NCI-H774 (cell line): ENCODE measurements at regions not wholly inside any gene's neighbourhood (a gene's known extent, or its start where the extent isn't known, plus 50 kb on each side); places are given as distances from the start of the nearest gene placed in this dataset.
"Not testable (repeated sequence)": the region's sequence is repeated elsewhere in the genome, so short reads cannot be mapped to it uniquely, and the experiment has no call there.

Experiments
- DNase-seq: peaks from one replicate; lab custom pipeline; 2025; lab: John Stamatoyannopoulos, UW

GRCh38 chr4:124993838-124994237 is 281.3 kb upstream of the ANKRD50 start:
- no peak for DNase-seq

DNA sequence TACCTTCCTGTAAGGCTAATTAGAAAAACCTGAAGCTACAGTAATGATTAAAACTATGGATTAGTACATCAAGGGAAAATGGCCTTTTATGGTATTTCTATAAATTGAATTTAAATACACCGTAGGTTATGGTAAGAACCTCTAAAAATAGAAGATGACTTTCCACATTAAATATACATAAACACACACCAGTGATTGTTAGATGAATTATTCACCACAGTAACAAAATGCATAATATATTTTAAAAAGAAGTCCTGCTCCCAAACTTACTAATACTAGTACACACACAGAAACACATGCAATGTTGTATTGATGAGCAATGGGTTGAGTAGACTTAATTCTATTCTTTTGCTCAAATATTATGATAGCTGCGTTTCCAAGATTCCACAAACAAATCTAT is 277.9 kb upstream of the ANKRD50 start:
- DNase-seq: no peak

DNA sequence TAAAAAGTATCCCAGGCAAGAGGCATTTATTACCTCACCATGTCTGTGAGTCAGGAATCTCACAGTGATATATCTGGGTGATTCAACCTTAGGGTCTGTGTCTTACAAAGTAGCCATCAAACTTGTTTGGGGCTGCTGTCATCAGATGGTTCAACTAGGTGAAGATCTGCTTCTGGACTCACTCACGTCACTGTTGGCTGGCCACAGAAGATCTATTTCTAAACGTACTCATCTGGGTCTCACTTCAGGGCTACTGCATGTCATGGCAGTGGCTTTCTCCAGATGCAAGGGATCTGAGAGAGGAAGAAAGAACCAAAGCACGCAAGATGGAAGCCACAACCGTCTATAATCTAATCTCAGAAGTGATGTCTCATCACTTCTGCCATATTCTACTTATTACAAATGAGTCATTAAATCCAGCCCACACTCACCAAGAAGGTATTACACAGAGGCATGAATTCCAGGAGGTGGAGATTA is 267.8 kb upstream of the ANKRD50 start:
- DNase-seq: no peak

DNA sequence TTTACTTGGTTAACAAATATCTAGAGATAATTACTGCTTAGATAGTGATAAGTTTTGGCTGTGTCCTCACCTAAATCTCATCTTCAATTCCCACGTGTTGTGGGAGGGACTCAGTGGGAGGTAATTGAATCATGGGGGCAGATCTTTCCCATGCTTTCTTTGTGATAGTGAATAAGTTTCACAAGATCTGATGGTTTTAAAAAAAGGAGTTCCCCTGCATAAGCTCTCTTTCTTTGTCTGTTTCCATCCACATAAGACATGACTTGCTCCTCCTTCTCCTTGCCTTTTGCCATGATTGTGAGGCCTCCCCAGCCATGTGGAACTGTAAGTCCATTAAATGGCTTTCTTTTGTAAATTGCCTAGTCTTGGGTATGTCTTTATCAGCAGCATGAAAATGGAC is 266.0 kb upstream of the ANKRD50 start:
- not testable (repeated sequence) for DNase-seq

DNA sequence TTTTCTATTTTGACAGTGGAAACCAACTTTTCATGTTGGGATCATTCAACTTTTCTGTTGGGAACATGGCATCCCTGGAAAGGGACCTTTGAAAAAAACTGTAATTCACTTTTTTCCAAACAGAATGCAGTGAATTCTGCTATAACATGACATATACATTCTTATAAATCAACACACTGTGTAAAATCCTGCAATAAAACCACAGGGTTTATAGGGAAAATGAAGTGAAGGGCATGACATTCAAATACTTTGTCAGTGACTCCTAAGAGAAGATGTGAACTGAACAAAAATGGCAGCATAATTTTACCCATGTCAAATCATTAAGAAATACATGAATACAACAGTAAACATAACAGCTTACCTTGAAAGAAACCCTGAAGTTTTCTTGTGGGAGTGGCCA is 264.5 kb upstream of the ANKRD50 start:
- no peak for DNase-seq

- no peak for DNase-seq
Observed at GRCh38 chr4:124974152-124974551, 261.6 kb upstream of the ANKRD50 start.

- no peak for DNase-seq
Observed at GRCh38 chr4:124973716-124974115, 261.2 kb upstream of the ANKRD50 start.

- DNase-seq: no peak
Observed at GRCh38 chr4:124970011-124970410, 257.5 kb upstream of the ANKRD50 start.

- no peak for DNase-seq
Observed at GRCh38 chr4:124965497-124965891, 253.0 kb upstream of the ANKRD50 start.

- DNase-seq: no peak
Observed at GRCh38 chr4:124964852-124965496, 252.4 kb upstream of the ANKRD50 start.

DNA sequence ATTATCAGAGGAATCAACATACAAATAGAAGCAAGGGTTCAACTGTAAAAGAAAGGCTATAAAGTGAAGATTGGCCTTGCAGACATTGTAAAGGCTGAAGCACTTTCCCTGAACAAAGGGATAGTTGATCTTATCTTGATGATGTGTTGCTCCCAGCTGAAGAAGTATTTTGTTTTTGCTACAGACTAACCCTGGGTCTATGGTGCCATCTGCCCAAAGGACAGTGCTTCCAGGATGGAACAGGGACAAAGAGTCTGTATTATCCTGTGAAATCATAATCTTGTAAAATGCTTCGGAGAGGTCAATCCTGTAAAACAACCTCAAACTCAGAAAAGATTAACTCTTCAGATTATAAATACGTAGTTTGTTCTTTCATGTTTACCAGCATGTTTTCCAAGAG is 251.7 kb upstream of the ANKRD50 start:
- no peak for DNase-seq

GRCh38 chr4:124961138-124961750 is 248.7 kb upstream of the ANKRD50 start:
- no peak for DNase-seq

- no peak for DNase-seq
Observed at GRCh38 chr4:124958847-124959246, 246.3 kb upstream of the ANKRD50 start.

GRCh38 chr4:124955476-124955875 is 242.9 kb upstream of the ANKRD50 start:
- DNase-seq: no peak

- no peak for DNase-seq
Observed at GRCh38 chr4:124954046-124954445, 241.5 kb upstream of the ANKRD50 start.

- DNase-seq: no peak
Observed at GRCh38 chr4:124953486-124953885, 241.0 kb upstream of the ANKRD50 start.

GRCh38 chr4:124953061-124953460 is 240.5 kb upstream of the ANKRD50 start:
- DNase-seq: no peak

- DNase-seq: no peak
Observed at GRCh38 chr4:124952601-124953000, 240.1 kb upstream of the ANKRD50 start.

- DNase-seq: no peak
Observed at GRCh38 chr4:124948976-124949597, 236.6 kb upstream of the ANKRD50 start.

DNA sequence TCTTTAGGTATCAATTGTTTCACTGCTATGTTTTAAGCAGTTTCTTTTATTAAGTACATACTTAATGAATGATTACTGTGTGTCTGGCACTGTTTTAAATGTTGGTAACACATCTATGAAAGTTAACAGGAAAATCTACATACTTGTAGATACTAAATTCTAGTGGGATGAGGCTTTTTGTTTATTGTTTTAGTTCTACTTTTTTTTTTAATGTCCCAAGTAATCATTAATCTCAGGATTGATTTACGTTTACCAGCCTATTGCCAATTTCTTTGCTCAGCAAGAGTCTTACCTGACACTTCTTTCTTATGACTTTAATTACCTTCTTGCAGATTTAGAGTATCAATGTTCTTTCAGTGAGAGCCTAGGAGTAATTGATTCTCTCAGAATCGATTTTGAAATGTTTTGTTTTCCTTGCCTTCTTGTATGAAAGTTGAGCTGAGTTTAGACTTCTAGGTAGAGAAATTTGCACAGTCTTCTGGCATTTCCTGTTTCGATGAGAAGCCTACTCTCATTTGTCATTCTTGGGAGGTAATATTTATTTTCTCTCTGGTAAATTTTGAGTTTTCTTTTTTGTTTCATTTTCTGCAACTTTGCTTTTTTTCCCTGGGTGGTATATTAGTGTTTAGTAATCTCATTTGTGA is 235.2 kb upstream of the ANKRD50 start:
- no peak for DNase-seq

DNA sequence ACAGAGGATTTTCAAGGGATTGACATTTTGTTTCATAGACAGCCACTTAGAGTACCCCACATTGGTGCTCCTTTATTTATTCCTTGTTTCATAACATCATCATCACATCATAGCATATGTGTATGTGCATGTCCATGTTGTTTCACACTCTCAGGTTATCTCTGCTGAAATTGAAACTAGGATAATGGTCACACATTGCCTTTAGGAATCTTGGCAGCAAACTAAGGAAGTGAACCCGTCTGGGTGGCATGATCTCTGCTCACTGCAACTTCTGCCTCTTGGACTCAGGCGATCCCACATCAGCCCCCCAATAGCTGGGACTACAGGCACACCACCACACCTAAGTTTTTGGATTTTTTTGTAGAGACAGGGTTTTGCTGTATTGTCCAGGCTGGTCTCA is 234.2 kb upstream of the ANKRD50 start:
- no peak for DNase-seq

DNA sequence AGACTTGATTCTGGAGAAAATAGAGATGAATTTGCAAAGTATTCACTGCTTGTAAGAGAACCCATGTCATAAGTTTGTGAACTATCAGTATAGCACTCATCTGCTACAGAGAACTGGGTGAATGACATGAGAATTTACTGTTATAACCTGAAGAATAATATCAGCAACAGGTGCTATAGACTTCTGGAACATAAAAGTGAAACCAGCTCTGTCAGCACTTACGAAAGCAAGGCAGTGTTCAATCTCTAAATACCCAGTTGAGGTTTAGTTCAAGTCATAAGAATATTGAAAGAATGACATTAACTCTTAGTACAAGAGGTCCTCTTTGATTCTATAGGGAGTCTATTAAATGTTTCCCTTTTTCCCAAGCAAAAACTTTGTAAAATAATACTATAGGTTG is 232.9 kb upstream of the ANKRD50 start:
- no peak for DNase-seq

GRCh38 chr4:124943938-124944337 is 231.4 kb upstream of the ANKRD50 start:
- DNase-seq: no peak
